Stimulated activated CD8-positive, alpha-beta memory T cell treated with anti-CD3 and anti-CD28 coated beads, Interleukin-4, amount 100 ng/mL, for 1 hour (primary cell): ENCODE measurements at regions not wholly inside any gene's neighbourhood (a gene's known extent, or its start where the extent isn't known, plus 50 kb on each side); places are given as distances from the start of the nearest gene placed in this dataset.

Experiments
- DNase-seq, 2 donors: peaks; one replicate each; pipeline ENCODE4 v3.0.0-alpha.2; 2020; ENCODE audit warnings: low read depth in 2 of 2, low spot score in 1 of 2

DNA sequence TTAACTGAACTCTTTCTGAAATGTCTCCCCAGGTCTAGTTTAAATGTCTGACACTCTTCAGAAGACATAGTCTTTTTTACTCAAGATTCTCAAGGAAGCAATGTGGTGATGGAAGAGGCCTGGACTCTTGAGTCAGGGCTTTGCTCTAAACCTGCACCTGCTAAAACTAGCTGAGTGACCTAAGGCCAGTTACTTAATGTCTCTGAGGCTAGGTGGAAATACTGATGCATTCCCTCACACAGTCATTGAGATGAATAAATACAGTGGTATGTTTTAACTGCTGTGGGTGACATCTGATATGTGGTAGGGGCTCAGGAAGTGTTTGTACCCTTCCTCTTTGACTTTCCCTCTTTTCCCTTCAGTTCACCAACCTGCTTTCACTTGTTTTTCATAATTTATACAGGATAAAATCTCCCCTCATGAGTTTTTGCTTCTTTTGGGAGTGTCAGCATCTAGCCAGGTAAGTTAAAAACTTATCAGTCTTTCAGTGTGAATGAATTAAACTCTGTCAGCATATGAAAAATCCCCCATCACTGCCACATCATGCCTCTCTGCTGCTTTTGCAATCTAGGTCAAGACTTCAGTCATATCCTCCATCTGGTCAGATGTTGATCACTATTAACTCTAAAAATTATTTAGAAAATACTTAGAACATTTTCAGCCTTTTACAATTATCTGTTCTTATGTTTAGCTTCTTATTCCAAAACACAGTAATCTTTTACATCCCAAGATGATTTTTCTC lies 178.7 kb upstream of the TNFAIP3 start:
- no peak for DNase-seq

DNA sequence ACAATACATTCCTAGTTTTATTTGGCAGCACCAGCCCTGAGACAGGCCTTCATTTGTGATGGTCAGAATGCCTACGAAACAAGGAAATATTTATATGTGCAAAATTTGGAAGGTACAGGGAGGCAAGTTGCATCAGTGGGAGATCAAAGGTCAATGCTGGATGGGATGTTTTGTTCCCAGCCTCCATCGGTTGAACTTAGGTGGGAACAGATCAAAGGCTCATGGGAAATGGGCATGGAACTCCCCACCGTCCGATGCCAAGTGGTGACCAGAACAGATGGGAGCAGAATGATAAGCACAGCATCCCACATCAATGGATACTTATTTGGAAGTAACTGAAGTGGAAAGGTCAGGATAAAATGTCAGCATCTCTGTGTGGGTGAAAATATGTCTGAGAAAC lies 177.7 kb upstream of the TNFAIP3 start:
- no peak for DNase-seq

DNA sequence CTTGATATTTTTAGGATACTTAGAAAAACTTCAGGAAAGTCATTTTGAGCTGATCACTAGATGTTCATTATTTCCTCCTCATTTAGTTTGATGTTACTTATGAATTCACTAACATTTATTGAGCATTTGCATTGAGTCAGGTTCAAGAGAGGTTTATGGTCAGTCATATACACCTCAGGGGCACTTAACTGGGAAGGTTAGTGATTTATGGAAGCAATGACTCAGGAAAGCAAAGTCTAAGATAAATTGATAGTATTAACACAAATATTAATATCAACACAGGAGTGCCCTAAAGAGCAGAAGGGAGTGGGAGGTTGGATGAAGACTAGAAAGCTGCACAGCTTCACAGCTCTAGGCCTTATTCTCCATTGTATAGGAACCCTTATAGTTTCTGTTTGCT lies 177.0 kb upstream of the TNFAIP3 start:
- DNase-seq = no peak

DNA sequence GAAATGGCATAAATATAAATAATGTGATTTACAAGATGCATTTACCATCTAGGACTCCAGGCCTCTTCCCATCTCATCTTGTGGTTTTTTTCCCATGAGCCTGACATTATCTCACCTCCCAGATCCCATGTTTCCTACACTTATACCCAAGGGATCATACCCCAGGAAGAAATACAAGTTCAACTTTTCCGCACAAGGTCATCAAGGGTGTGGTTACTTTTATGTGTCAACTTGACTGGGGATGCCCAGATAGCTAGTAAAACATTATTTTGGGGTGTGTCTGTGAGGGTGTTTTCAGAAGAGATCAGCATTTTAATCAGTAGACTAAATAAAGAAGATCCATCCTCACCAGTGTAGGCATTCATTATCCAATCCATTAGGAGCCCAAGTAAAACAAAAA lies 176.3 kb upstream of the TNFAIP3 start:
- DNase-seq = no peak

DNA sequence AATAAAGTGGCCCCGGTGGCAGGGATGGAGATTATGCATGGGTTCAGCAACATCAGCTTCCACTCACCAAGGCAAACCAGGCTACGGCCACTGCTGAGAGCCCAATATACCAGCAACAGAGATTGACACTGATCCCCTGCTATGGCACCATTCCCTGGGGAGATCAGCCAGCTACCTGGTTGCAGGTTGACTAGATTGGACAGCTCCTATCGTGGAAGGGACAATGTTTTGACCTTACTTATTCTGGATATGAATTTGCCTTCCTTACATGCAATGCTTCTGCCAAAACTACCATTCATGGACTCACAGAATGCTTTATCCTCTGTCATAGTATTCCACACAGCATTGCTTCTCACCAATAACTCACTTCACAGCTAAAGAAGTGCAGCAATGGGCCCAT lies 174.8 kb upstream of the TNFAIP3 start:
- no peak for DNase-seq

DNA sequence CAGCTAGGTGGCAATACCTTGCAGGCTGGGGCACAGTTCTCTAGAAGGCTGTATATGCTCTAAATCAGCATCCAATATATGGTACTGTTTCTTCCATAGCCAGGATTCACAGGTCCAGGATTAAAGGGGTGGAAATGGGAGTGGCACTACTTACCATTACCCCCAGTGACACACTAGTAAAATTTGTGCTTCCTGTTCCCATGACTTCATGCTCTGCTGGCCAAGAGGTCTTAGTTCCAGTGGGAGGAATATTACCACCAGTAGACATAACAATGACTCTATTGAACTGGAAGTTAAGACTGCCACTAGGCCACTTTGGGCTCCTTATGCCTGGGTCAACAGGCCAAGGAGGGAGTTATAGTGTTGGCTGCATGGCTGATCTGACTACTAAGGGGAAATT lies 174.3 kb upstream of the TNFAIP3 start:
- no peak for DNase-seq

DNA sequence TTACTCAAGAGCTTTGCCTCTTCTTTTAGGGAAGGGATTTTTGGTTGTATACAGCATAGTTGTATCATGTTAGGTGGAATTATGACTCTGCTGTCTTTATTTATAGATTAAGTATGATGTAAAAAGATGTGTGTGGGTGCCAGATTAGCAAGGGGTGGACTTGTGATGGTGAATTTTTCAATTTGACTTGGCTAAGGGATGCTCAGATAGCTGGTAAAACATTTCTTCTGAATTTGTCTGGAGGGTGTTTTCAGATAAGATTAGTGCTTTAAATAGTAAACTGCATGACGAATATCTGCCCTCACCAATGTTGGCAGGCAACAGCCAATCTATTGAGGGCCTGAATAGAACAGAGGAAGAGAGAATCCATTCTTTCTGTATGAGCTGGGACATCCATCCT lies 173.3 kb upstream of the TNFAIP3 start:
- no peak for DNase-seq

DNA sequence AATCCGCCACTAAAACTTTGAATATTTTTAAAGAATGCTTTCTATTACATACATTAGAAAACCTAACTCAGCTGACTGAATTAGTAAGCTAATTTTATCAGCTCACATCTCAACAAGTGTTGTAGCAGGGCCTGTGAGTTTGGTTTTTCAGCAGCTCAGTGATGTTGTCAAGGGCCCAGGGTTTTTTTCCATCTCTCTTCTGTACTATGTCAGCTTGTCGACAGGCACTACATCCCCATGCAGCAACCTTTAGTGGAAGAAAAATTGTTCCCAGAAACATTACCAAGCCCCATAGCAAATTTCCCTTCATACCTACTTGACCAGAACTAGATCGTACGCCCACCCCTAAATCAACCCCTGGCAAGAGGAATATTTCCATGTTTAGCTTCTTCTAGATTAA lies 170.3 kb upstream of the TNFAIP3 start:
- DNase-seq = no peak

DNA sequence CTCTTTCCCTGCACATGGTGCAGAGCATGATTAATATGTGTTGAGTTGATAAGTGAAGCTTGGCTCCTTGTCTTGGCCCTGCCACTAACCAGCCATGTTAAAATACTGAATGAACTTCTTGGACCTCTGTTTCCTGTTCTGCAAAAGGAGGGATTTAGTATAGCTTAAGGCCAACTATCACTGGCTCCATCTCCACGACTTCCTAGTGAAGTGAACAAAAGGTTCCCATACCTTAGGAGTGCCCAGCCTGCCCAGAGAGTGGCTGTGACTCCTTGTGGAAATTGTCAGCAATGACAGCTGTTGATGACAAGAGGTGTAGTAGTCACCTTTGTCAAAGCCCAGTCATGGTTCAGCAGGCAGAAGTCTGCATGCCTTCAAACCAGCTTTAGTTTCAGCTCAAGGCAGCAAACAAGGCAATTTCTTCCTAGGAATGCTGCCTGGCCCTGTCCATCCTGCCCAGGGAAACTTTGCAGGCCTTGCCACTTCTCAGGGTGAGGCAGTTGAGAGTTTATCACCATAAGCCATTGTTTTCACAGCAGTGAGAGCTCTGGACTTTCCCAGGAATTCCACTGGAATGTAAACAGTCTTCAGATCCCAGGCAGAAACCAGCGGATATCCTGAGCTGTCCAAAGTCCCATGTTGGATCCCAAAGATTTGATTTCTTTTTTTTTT lies 169.7 kb upstream of the TNFAIP3 start:
- DNase-seq = no peak

DNA sequence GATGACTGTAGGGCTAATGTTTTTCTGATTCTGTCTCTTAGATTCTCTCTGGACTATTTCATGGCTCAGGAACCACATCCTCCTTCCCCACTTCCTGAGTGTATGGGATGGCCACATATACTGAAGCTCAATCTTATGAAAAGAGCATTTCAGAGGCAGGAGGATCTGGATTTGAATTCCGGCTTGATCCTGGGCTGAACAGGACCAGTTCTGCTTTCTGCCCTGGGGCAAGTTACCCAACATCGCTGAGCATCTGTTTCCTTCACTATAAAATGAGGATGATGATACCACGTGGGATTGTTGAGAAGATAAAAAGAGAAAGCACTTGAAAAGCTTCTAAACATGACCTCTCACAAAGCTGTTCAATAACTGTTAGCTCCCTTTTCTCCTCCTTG lies 168.4 kb upstream of the TNFAIP3 start:
- no peak for DNase-seq

DNA sequence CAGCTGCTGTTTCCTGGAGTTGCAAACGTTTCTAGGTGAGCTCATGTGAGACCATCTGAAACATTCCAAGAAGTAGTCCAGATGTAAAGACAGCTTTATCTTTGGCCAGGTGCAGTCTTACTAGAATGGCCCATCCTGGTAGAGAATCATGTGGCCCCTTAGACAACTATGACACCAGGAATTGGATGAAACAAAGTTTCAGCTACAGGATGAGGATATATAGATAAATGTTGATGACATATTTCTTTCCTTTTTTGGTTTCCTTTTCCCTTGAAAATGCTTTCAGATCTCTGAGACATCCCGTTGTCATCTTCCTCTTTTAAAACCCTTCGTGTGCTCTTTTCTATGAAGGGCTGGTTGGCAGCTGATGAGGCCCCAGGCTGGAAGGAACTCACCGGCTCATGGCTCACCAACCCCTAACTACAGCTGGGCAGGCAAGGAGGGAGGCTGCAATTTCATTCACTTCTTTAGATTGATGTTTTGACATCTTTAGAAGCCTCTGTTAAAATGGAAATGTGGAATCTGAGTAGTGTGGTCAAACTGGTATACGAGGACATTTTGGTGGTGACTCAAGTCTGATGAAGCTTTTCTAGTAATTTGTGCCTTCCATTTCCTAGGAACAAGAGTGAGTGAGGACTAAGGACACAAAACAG lies 167.9 kb upstream of the TNFAIP3 start:
- DNase-seq = no peak

DNA sequence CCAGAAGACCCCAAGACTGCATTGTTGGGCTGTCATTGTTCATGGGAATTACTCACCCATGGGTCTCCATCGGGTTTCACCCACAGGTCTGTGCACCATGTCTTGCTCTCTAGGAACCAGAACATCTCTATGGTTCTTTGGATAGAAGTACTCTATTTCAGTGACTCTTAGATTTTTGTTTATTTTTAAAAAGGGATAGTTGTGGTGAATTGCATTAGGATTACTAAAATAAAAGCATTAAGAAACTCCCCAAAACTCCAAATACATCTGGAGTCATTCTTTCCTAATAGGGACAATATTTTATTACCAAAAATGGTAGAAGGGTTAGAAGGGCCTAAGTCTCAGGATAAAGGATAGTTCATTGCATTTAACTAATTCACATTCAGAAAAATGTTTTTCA lies 166.9 kb upstream of the TNFAIP3 start:
- DNase-seq = no peak

DNA sequence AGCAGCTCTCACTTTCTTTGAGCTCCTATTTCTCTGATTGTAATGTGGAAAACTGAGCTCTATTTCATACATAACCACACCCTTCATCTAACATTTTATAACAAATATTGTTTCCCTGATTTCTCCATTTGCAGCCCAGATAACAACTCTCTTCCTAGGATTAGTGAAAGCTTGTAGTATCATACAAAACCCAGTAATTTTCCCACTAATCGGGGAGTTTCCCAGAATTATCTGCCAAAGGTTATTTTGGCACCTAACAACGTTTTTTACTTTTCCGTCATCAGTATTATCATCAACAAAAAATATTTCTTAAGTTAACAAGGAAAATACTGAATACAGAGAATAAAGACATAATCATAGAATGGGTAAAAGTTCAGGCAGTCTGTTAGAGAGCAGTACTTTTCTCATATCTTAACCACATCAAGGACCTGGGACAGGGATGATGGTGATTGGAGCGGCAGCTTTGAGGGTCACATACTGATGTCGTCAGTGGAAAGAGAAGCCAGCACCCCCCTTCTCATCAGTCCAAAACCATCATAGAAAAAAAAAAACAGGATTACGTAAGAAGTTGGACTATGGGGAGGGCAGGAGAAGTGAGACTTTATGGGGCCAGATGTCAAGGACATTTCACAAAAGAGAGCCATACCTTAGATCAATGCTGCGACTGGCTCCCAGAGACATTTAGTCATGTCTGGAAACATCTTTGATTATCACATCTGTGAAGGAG lies 166.1 kb upstream of the TNFAIP3 start:
- no peak for DNase-seq

DNA sequence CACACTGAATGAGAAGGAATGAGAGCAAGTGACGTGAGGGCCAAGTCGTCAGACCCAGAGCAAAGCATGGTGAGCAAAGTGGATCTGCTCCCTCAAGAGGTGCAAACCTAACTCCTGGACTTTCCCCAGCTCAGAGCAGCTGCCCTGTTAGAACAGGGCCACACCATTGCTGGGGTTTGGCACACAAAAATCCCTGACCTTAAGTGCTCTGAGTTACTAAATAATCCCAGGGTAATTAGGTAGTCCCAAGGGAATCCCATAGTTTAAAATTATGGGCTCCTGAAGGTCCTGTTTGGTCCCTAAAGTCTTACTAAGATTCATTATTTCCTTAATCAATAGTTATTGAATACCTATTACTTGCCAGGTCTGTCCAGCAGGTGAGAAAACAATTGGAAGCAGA lies 165.1 kb upstream of the TNFAIP3 start:
- no peak for DNase-seq

DNA sequence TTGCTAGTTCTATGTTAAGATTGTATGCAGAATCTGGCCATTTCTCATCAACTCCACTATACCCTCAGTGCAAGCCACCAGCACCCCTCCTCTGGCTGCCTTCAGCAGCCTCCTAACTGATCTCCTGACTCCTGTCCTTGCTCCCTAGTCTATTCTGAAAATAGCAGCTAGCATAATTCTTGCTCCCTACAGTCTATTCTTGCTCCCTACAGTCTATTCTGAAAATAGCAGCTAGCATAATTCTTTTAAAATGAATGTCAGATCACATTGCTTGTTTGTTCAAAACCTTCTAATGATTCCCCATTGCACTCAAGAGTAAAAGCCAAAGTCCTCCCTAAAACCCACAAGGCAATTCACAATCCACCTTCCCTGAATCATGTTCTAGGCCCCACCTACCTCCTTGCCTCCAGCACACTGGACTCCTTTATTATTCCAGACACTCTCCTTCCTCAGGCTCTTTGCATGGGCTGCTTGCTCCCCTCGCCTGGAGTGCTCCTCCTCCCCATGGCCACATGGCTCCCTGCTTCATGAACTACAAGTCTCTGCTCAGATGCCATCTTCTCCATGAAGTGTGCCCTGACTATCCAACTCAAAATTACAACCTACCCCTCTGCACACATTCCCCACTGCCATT lies 164.2 kb upstream of the TNFAIP3 start:
- DNase-seq = no peak

DNA sequence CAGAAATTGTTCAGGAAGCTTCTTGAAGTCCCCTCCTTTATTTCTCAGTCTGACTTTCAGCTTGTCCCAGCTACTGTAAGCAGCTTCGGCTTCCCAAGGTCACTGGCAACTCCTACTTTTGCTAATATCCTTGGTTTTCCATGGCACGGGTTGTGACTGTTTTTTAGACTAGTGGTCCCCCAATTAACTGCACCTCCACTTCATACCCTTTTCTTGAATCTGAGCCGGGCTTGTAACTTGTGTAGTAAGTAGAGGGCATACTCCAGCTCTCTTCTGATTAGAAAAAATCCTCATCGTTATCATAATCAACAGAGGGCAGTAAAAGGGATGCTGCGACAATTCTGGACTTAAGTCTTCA lies 162.3 kb upstream of the TNFAIP3 start:
- DNase-seq = no peak

DNA sequence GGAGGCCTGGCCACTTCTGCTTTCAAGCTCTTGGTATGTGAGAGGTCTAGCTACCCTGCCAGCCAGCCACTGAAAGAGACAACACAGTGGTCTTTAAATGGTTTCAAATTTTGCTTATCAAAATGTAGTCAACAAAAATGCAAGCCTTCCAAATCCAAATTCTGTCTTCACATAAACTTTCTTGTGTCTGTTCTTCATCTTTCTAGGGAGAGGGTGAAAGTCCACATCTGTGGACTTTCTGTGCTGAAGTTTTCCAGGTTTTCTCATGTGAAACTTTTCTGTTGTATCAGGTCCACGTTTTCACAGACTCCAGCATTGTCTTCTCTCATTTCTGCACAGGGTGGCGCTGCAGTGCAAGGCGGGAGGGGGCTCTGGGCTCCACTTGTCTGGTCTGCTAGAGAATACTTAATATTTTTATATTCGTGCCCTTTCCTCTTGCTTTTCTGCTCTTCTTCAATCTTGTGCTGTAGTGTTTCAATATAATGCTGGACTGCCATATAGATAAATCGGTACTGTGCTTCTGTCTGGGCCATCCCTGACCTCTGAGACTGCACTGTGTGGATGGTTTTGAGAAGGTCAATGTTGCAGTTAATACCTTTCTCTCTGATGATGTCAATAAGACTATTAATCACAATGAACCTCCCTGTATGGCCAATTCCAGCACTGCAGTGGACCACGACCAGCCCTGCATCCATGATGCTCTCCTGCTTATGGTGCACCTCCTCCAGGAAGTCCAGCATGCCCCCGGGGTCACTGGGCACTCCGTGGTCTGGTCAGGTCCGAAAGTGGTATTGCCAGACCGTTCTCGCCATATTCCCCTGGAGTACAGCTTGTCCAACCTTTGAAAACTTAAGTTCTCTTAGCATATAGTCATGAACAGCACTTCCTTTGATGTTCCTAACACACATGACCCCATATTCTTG lies 161.6 kb upstream of the TNFAIP3 start:
- DNase-seq = peak in 1 of 2 donors; percentile 54

DNA sequence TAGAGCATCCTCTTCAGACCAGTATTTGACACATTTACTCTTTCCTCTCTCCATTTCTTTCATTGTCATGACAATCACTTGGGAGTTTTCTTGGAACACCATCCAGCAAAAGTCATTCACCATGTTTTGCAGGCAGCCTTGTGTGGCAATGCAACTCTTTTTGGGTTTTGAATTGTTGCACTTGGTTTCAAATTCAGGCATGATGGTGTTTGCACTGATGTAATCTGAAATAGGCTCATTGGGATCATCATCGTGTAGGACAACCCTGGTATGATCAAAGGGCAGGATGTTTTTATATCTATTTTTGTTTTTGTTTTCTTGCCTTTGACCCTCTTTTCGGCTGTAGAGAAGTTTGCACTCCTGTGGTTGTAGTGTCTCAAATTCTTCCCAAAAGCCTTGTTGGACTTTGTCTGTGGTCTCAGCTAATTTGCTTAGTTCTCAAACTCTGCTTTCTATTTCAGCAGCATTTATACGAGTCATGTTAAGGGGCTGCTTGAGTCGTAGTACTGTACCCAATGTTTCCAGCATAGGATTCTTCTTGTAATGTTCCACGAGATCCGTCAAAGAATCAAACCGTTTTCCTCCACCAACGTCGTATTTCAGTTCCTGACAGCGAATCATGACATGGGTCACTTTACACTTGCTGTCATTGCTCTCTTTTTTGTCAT lies 160.8 kb upstream of the TNFAIP3 start:
- DNase-seq = no peak

DNA sequence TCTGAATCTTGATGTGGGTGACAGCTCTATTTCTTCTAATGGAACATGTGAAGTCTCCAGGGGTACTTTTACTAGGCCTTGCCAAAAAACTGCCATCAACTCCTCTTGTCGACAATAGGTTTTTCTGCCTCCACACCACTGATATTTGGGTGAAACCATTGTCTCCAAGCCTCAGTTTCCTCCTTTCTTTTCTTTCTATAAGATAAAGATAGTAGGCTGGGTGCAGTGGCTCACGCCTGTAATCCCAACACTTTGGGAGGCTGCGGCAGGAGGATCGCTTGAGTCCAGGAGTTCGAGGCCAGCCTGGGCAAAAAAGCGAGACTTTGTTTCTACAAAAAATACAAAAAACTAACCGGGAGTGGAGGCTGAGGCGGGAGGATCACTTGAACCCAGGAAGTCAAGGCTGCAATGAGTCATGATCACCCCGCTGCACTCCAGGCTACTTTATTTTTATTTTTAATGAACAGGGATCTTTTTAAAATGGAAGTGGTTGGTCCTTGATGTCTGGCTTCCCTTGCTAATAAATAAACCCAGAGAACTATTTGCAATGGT lies 159.9 kb upstream of the TNFAIP3 start:
- DNase-seq = no peak
